Parathyroid adenoma (tissue), 2 donors: ENCODE measurements at regions not wholly inside any gene's neighbourhood (a gene's known extent, or its start where the extent isn't known, plus 50 kb on each side); places are given as distances from the start of the nearest gene placed in this dataset.

Experiments
- H2AFZ ChIP-seq: fragments of 300-600 bp; sonication (generic); one replicate; pipeline ENCODE4 v1.7.0; 2017; ENCODE audit warnings: antibody characterized with exemption, mild to moderate bottlenecking
- H3K27ac ChIP-seq: fragments of 300-600 bp; sonication (generic); one replicate; pipeline ENCODE4 v1.7.0; 2017
- H3K27me3 ChIP-seq: fragments of 300-600 bp; sonication (generic); one replicate; pipeline ENCODE4 v1.7.0; 2017; ENCODE audit warnings: low read length; ENCODE audit not compliant: control insufficient read depth, insufficient read depth
- H3K36me3 ChIP-seq: fragments of 300-600 bp; sonication (generic); one replicate; pipeline ENCODE4 v1.7.0; 2017; ENCODE audit warnings: low read length; ENCODE audit not compliant: control insufficient read depth, insufficient read depth
- H3K4me1 ChIP-seq: fragments of 300-600 bp; sonication (generic); one replicate; pipeline ENCODE4 v1.7.0; 2017; ENCODE audit warnings: control low read depth
- H3K4me2 ChIP-seq: fragments of 300-600 bp; sonication (generic); one replicate; pipeline ENCODE4 v1.7.0; 2017; ENCODE audit warnings: low read length
- H3K4me3 ChIP-seq: fragments of 300-600 bp; sonication (generic); one replicate; pipeline ENCODE4 v1.7.0; 2017; ENCODE audit warnings: low read depth, low read length
- H3K79me2 ChIP-seq: fragments of 300-600 bp; sonication (generic); one replicate; pipeline ENCODE4 v1.7.0; 2017; ENCODE audit warnings: control low read depth
- H3K9ac ChIP-seq: fragments of 300-600 bp; sonication (generic); one replicate; pipeline ENCODE4 v1.7.0; 2017; ENCODE audit warnings: mild to moderate bottlenecking
- H3K9me3 ChIP-seq: fragments of 300-600 bp; sonication (generic); one replicate; pipeline ENCODE4 v1.7.0; 2017; ENCODE audit warnings: low read length; ENCODE audit not compliant: control insufficient read depth
- TF ChIP-seq, protein P1 (sequence below): fragments of 300-600 bp; sonication (generic); IDR thresholded peaks from one replicate; pipeline ENCODE4 v1.7.0; 2017; ENCODE audit warnings: antibody characterized with exemption, mild to moderate bottlenecking
- donor health status: primary hyperparathyroidism.

DNA sequence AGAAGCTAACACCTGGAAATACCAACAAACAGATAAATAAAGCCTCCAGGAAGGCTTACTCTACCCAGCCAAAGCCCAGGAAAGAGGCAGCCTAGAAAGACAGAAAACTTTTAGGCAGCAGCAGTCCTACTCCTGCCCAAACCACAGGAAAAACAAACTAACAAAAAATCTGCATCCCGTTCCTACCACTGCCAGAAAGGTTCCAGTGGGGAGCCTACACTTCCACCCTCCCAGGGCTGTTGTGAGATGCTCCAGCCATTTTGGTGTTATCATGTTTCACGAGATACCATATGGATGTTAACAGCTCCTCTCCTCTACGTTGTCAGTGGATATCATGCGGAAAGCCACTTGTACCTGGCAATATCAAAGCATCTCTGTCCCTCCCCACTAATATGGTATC, 135.9 kb upstream of the ADRA1D start:
- Histone ChIP-seq H3K36me3 (no peaks in the 10 kb centered on the region), H3K9me3 (no peaks in the 10 kb centered on the region), H3K4me1 (no peaks in the 10 kb centered on the region), H3K4me2 (no peak overlapping the region), H2AFZ (no peak overlapping the region), H3K9ac (no peak overlapping the region), H3K27ac (no peak overlapping the region), H3K27me3 (no peaks in the 10 kb centered on the region), H3K4me3 (no peak overlapping the region), H3K79me2 (no peaks in the 10 kb centered on the region)
- TF ChIP-seq, protein P1, sequence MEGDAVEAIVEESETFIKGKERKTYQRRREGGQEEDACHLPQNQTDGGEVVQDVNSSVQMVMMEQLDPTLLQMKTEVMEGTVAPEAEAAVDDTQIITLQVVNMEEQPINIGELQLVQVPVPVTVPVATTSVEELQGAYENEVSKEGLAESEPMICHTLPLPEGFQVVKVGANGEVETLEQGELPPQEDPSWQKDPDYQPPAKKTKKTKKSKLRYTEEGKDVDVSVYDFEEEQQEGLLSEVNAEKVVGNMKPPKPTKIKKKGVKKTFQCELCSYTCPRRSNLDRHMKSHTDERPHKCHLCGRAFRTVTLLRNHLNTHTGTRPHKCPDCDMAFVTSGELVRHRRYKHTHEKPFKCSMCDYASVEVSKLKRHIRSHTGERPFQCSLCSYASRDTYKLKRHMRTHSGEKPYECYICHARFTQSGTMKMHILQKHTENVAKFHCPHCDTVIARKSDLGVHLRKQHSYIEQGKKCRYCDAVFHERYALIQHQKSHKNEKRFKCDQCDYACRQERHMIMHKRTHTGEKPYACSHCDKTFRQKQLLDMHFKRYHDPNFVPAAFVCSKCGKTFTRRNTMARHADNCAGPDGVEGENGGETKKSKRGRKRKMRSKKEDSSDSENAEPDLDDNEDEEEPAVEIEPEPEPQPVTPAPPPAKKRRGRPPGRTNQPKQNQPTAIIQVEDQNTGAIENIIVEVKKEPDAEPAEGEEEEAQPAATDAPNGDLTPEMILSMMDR, result no peak

- Histone ChIP-seq H3K9ac (no peak overlapping the region), H3K36me3 (no peaks in the 10 kb centered on the region), H3K27me3 (no peaks in the 10 kb centered on the region), H3K27ac (no peak overlapping the region), H3K4me1 (no peaks in the 10 kb centered on the region), H3K4me3 (no peak overlapping the region), H2AFZ (no peak overlapping the region), H3K79me2 (no peaks in the 10 kb centered on the region), H3K4me2 (no peak overlapping the region), H3K9me3 (no peaks in the 10 kb centered on the region)
- TF ChIP-seq, protein P1, result no peak
These were observed 134.9 kb upstream of the ADRA1D start for GRCh38 chr20:4383961-4384360.

- Histone ChIP-seq H3K36me3 (no peaks in the 10 kb centered on the region), H3K27me3 (no peaks in the 10 kb centered on the region), H3K4me3 (no peak overlapping the region), H3K9ac (no peak overlapping the region), H2AFZ (no peak overlapping the region), H3K27ac (no peak overlapping the region), H3K4me1 (no peaks in the 10 kb centered on the region), H3K4me2 (no peak overlapping the region), H3K9me3 (no peaks in the 10 kb centered on the region), H3K79me2 (no peaks in the 10 kb centered on the region)
- TF ChIP-seq, protein P1, result no peak
These were observed 126.8 kb upstream of the ADRA1D start for GRCh38 chr20:4375881-4376280.

- no peak overlapping the region for H3K4me2 ChIP-seq
- no peaks in the 10 kb centered on the region for H3K79me2 ChIP-seq
- no peak overlapping the region for H3K9ac ChIP-seq
- no peaks in the 10 kb centered on the region for H3K36me3 ChIP-seq
- TF ChIP-seq, protein P1, result no peak
- H3K27ac ChIP-seq, result no peak overlapping the region
- H3K4me3 ChIP-seq, result no peak overlapping the region
- H2AFZ ChIP-seq, result no peak overlapping the region
- H3K9me3 ChIP-seq, result no peaks in the 10 kb centered on the region
- H3K4me1 ChIP-seq, result no peaks in the 10 kb centered on the region
- H3K27me3 ChIP-seq, result no peaks in the 10 kb centered on the region
These were observed 124.4 kb upstream of the ADRA1D start for GRCh38 chr20:4373454-4373853.

DNA sequence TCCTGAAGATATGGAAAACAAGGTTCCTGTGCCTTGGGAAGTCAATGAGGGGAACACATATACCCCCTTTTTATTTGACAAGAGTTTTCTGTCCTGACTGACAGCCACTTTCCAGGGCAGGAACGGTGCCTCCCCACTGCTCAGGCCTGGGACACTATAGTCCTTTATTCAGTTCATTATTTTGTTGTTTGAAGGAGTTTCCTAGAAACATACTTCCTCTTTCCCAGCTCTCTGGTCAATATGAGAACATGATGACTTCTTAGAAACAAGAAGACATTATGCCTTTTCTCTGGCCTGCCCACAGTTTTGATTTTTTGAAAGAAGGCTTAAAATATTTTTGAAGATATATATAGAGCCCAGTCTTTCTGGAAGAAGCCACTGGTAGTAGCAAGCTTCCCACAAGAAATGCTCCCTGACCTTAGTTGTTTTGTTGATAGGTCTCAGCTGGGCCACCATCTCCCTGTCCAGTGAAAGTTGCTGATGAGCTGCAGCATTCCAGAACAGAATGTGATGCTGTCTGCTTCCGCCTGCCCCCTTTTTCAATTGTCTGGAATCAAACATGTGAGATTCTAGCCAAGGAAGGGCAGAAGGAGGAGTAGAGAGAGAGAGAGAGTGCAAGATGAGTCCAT, 122.7 kb upstream of the ADRA1D start:
- Histone ChIP-seq H3K4me2 (no peak overlapping the region), H3K9ac (no peak overlapping the region), H2AFZ (no peak overlapping the region), H3K9me3 (no peaks in the 10 kb centered on the region), H3K79me2 (no peaks in the 10 kb centered on the region), H3K4me1 (no peaks in the 10 kb centered on the region), H3K27ac (no peak overlapping the region), H3K36me3 (no peaks in the 10 kb centered on the region), H3K27me3 (no peaks in the 10 kb centered on the region), H3K4me3 (no peak overlapping the region)
- TF ChIP-seq, protein P1, result no peak
